ENCODE measurements at regions not wholly inside any gene's neighbourhood (a gene's known extent, or its start where the extent isn't known, plus 50 kb on each side); places are given as distances from the start of the nearest gene placed in this dataset.
A peak's percentile ranks its signal among the peaks of the same experiment; 100 is the strongest.
"Not testable (repeated sequence)": the region's sequence is repeated elsewhere in the genome, so short reads cannot be mapped to it uniquely, and the experiment has no call there.

DNA sequence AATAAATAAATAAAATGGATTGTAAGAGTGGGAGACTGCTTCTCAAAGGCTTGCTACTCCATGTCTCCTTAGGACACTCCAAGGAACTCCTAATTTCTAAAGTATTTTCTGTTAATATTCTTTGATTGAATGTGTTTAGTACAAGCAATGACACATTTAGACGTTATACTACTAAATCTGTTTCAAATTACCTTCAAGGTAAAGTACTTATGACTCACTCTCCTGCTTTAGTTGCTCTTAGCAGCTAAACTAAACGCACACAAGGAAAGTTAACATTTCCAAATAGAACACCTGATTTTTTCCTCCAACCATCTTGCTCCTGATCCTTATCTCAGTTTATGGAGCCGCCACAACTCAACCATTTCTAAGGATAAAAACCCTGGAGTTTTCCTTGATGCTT lies 969.8 kb upstream of the ADGRL4 start:
- no peak for DNase-seq

DNA sequence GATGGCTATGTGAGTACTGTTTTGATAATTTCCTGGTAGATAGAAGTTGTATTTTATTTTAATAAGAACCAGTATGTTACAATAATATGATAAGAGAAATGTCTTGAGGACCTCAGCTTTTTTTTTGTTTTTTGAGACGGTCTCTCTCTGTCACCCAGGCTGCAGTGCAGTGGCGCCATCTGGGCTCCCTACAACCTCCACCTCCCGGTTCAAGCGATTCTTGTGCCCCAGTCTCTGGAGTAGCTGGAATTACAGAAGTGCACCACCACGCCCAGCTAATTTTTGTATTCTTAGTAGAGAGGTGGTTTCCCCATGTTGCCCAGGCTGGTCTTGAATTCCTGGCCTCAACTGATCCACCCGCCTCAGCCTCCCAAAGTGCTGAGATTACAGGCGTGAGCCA lies 968.1 kb upstream of the ADGRL4 start:
- no peak for DNase-seq

DNA sequence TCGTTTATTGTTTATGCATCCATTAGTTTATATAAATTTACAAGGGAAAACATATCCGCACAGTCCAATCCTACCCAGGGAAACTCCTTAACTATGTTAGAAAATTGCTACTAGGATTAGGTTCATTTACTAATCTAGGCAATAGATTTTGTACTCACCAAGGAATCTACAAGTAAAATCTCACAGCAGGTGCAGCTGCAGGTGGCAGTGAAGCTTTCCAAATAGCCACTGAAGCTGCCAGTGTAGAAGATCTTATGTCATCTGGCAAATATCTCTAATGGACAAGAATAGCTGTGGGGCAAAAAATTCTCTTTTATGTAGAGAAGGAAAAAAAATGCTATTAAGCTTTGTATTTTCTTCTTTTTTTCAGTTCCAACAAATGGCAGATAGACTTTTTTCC lies 963.4 kb upstream of the ADGRL4 start:
- peak in 1 of 2 experiments; percentile 34 for DNase-seq

DNA sequence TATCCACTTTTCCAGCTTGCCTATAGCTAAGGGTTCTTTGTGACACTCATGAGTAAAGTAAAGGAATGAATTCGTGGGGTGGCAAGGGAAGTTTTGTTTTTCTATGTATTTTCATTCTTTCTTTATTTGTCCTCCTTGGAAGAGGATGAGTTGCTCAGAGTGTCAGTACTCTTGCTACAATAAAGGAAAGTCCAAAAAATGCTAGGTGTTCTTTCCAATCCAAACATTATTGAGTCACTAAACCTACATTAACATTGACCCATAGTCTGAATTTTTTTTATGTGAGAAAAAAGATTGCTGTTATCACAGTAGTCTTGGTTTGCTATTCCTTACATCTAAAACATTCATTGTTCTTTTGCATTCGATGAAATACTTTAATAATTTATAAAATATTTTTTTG lies 959.9 kb upstream of the ADGRL4 start:
- DNase-seq = no peak

DNA sequence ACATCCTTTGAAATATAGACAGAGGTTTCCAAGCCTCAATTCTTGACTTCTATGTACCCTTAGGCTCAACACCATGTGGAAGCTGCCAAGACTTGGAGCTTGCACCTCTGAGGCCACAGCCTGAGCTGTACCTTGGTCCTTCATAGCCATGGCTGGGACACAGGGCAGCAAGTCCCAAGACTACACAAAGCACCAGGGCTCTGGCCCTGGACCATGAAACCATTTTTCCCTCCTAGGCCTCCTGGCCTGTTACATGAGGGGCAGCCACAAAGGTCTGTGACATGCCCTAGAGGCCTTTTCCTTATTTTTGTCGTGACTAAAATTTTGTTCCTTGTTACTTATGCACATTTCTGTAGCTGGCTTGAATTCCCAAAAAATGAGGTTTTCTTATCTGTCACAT lies 953.1 kb upstream of the ADGRL4 start:
- DNase-seq = no peak

DNA sequence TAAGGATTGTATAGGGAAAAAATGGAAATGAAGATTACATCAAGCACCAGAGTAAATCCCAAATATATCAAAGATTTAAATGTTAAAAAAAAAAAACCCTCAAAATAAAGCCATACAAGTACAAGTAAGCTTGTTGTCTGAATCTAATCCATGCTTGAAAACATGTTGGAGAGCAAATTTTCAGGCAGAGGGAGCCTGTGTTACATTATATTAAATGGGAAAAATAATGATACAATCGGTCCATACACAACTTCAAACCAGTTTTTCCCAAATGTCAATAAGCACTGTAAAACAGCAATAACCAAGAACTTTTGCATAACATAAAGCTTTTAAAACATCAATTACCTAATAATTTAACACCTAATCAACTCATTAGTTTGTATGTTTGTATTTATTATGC lies 949.4 kb upstream of the ADGRL4 start:
- DNase-seq = no peak

DNA sequence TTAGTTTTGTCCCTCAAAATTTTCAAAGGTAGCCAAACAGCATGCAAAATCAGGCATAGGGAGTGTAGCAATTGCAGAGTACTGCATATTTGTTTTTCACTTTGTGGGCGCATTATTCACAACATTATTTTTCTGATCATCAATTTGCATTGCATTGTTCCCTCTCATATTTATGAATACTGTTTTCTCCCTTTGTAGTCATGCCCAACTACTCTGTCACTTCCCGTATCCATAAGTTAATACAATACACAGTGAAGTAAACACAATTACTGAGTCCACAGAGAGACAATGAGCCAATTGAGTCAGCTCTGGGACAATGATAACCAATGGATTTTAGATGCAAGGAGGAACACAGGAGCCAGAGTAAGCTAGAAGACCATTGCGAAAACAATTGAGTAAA lies 944.0 kb upstream of the ADGRL4 start:
- no peak for DNase-seq

DNA sequence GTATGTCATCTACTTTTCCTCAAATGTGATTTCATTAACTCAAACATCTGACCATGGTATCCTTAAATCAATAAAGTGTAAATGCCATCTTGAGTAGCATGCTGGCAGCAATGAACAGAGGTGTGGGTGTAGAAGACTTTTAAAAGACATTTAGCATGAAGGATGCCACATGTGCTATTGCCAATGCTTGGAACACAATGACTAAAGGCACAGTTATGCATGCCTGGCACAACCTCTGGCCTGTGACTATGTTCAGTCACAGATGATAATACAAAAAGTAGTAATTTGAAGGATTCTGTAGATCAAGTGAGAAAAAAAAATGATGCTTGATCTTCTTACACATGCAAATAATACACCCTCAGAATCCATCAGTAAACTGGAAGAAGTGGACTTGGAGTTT lies 938.9 kb upstream of the ADGRL4 start:
- no peak for DNase-seq

DNA sequence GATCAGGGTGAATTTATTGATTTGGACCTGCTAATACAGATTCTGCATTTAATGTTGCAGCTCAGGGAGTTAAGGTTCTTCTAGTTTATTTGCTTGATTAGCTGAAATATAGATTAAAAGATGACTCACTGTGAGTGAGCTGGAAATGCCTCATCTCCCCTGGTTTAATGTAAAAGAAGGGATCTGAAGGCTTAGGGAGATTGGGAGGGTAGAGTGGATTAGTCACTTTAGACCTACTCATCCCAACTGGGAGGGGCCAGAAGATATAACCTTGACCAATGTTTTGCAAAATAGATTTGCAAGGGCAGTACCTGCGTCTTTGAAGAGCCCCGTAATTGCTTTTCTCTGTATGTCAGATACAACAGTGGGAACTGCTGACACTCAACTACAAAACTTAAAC lies 922.8 kb upstream of the ADGRL4 start:
- no peak for DNase-seq

DNA sequence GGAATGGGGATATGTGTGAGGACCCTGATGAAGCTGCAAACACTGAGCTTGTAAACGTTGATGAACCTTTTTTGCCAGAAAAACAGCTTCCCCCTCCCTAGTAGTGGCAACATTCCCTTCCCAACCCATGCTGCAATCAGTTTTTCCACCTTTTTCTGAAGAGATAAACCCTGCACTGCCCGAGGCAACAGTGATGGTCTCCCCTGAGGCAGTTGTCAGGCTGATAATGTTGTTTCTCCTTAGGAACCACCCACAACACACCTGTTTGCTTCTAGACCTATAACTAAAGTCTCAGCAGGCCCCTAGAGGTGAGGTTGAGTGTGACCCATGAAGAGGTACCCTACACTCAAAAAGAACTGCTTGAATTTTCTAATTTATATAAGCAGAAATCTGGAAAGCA lies 922.4 kb upstream of the ADGRL4 start:
- no peak for DNase-seq

DNA sequence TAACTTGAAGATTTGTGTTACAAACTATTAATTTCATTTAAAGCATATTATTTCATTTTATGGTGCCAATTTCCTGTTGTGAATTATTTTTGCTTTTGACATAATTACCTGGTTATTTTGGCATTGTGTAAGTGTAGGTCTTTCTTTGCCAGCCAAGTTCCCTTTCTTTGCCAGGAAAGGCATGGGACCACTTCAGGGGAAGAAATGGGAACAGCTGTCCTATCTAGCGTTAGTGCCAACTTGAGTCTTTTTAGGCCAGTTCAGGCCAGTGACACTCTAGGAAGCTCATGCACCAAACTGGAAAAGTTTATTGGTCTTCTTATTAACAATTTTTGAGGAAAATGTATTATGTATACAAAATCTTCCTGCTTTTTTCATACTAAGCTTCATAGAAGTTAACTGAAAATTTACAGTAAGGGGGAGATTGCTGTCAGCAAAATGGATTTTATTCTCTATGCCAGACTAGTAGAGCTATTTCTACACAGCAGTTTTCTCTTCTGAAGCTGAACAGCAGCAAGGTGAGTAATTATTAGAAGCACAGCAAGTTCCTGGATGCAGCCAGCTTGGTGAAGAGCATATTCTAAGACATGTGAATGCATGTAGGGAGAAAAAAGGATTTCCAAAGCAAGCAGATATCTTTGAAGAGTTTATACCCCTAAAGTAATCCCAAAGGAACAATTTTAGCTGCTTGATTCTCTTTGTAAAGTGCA lies 914.6 kb upstream of the ADGRL4 start:
- DNase-seq = no peak

DNA sequence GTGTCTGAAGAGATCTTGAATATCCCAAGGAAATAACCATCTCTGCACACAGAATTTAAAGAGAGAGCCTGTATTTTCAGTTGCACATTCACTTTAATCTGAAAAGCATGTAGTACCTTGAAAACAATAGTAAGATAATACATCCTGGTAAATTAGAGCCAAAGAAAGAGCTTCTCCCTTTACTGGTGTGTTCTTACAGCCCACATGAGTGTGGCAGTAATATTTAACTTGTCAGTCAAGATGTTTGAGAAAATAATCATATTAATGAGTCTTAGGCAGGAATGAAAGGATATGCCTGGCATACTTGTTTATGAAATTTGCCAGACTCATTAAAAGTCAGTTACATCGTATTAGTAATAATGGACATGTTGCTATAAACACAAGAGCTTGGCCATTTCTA lies 908.4 kb upstream of the ADGRL4 start:
- no peak for DNase-seq

DNA sequence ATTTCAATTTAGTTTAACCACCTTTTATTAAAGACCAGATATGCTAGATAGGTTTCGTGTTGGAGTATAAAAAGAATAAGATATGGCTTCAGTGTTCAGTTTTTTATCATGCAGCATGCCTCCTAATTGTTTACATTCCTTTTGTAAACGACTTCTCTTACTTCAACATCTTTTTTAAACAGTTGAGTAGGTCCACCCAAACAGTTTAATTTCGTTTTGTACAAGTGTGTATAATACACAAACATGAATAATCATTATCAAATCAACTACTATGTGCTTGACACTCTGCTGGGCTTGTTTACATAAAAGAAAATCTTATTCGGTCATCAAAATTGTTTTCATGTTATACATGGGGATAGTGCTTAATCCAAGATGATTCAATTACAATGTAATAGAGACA lies 906.3 kb upstream of the ADGRL4 start:
- no peak for DNase-seq

DNA sequence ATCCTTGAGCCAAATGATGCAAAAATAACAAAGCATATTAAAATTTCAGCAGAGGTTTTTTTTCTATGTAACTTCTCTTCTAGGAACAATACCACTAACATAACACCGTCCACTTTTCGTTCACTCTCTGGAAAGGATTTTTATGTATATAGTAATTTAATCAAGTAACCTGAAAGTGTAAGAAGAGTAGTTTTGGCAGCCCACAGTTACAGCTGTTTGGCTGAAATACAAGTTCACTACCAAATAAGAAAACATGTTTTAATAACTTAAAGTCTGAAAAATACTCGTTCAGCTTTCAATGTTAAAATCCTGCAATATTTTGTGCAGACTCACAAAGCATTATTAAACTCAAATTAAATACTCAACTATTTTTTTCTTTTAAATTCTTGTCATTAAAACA lies 896.8 kb upstream of the ADGRL4 start:
- no peak for DNase-seq

DNA sequence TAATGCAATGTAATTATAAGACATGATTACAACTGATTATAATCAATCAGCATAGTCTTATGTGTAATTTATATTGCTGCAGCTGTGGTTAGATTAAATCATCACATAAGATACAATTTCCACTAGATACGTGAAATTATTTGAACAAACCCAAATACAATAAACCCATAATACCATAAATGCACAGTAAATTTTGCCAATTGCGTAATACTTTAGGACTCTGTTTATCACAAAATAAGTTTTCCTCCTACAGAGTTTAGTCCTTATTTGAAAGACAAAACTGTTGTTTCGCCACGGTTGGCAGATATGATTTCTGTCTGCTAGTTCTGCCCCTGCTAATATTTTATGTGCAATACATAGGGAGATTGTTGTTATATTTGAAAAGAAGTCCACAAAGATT lies 895.9 kb upstream of the ADGRL4 start:
- DNase-seq = no peak

DNA sequence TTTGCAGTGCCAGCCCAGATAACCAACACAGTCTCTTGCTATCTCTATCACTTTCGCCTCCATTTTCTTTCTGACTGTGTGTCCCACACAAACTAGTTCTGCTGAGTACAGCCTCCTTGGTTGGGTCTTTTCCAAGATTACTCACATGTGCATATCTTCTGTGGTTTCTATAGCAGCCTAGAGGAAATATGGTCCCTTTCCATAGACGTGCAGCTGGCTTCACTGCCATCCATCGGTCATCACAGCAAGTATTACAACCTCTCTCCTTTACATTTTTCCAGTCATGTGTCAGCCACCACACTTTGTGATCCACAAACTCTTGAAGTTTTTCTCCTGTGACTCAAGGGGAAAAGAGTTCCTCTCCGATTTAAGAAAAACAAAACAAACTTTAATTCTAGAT lies 893.4 kb upstream of the ADGRL4 start:
- no peak for DNase-seq

DNA sequence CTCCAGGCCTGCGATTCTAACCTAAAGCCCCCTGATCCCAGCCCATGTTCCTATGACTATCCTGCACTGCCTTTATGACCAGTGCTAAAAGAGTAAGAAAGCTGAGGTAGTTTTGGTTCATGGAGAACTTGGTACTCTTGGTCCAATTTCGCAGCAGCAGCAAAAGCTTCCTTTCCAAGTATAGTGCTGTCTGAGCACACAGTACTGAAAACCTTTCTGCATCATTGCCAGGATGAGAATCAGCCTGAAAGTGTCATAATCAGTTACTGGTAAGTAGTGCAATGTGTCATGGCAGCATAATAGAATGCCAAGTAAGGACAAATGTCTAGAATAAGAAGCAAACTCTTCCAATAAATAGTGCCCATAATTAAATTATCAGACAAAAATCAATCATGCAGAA lies 889.6 kb upstream of the ADGRL4 start:
- no peak for DNase-seq

DNA sequence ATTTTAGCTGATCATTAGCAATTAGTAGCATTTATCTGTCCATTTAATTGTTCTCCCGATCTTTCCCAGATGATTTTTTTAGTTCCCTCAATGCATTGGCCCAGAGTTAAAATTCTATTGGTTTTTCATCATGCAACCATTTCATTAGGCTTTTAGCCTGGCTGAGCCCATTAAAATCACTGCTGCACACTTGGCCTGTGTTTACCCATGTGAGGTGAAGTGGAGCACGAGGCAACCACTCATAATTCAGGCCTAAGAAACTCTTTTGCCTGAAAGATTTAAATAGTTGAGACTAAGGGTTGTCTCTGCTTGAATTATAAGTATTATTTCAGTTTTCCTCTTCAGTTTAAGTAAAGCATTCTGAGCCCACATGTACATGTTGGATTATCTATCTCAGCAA lies 889.0 kb upstream of the ADGRL4 start:
- no peak for DNase-seq

DNA sequence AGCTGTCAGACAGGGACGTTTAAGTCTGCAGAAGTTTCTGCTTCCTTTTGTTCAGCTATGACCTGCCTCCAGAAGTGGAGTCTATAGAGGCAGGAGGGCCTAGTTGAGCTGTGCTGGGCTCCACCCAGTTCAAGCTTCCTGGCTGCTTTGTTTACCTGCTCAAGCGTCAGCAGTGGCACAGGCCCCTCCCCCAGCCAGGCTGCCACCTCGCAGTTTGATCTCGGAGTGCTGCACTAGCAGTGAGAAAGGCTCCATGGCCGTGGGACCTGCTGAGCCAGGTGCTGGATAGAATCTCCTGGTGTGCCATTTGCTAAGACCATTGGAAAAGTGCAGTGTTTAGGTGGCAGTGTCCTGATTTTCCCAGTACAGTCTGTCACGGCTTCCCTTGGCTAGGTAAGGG lies 887.6 kb upstream of the ADGRL4 start:
- DNase-seq = not testable (repeated sequence)

DNA sequence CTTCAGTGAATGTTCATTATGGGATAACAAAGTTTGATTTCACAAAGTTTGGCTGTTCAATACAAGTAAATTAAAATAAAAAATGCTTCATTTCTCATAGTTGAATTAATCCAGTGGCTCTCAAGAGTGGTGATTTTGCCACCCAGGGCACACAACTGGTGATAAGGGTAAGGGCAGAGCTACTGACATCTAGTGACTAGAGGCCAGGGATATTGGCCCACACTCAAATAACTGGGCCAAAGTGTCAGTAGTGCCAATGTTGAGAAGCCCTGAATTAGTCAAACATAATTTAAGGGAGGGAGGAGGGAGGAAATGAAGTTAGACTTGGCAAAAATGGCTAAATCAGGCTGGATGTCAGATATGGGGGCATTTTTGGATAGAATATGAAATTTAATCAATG lies 880.5 kb upstream of the ADGRL4 start:
- DNase-seq = no peak

DNA sequence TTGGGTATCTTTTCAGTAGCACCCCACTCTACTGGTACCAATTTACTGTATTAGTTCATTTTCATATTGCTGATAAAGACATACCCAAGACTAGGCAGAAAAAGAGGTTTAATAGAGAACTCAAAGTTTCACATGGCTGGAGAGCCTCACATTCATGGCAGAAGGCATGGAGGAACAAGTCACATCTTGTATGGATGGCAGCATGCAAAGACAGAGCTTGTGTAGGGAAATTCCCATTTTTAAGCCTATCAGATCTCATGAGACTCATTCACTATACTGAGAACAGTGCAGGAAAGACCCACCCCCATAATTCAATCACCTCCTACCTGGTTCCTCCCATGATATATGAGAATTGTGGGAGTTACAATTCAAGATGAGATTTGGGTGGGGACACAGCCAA lies 878.6 kb upstream of the ADGRL4 start:
- DNase-seq = no peak

DNA sequence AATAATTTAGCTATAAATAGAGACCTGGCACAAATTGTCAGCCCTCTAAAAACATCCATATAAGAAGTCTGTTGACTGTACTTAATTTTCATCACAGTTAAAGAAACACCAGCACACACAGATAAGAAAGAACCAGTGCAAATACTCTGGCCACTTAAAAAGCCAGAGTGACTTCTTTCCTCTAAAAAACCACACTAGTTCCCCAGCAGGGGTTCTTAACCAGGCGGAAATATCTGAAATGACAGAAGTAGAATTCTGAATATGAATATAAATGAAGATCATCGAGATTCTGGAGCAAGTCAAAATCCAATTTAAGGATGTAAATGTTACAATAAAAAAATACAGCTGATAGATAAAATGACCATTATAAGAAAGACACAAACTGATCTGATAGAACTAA lies 870.6 kb upstream of the ADGRL4 start:
- no peak for DNase-seq

DNA sequence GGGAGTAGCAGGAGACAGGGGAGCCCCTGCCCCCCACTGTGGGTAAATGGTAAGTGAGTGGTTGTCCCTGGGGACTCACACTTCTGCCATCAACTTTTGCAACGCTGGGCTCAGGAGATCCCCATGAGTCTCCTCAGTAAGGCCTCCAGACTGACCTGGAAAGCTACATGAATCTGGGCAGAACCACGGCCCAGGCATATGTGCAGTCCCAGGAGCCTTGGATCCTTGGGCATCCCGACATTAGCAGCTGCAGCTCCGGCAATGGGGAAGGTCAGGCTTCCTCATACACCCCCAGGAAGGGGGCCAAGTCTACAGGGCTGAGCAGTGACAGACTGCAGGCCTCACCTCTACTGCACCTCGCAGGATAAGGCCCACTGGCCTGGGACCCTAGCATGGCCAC lies 868.7 kb upstream of the ADGRL4 start:
- no peak for DNase-seq

DNA sequence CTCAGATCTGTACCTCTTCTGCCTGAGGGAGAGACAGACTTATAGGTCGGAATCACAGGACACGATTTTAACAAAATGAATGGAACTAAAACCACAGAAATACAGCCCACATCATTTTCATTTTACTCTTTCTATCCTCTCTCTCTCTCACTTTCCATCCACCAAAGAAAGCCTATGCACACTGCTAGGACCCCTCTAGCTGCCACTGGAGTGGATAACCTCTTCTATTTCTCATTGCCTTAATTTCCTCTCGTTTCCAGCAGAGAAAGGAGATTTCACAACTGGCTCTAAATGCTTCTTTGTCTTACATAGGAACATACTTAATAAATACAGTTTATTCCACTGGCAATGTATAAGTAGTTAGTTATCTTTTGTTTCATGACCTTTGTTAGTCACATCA lies 867.8 kb upstream of the ADGRL4 start:
- no peak for DNase-seq

DNA sequence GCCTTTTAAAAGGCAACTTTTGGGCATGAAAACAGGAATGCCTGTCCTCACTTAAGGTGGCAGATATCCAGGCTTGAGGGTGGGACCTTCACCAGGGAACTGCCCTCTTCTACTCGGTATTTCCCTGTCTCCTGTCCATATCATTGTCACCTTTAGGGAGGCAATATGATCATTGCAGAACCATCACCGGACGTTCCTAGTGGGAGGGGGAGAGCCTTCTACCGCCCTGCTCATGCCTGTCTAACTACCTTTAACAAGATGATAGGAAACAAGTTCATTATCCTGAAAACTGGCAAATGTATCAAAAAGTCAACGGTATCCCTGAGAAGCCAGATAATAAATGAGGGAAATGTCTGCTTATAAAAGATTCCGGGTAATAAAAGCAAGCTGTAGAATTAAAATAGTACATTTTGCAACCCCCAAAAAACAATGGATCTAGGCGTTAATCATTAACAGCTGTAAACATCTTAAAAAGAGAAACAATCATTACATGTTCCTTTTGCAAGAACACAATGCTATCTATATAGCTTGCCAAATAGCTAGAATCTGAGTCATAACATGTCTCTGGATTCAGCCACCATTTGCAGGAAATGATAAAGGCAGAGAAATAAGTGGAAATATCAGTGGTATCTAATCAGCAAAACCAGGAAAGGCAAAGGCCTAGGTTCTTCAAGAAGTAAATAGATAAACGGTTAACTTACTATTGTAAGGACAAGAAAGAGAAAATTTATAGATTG lies 852.9 kb upstream of the ADGRL4 start:
- DNase-seq = no peak

All from NCI-H524 (cell line).